ENCODE measurements at regions not wholly inside any gene's neighbourhood (a gene's known extent, or its start where the extent isn't known, plus 50 kb on each side); places are given as distances from the start of the nearest gene placed in this dataset.

- DNase-seq (ENCODE audit: low spot score): no peak
Measured at GRCh38 chr2:64829525-64829924, 159.7 kb upstream of the SLC1A4 start.

GRCh38 chr2:64831134-64831976 is 157.8 kb upstream of the SLC1A4 start:
- DNase-seq (ENCODE audit: low spot score): peak; percentile 91

- DNase-seq (ENCODE audit: low spot score): no peak
Measured at GRCh38 chr2:64831977-64832328, 157.2 kb upstream of the SLC1A4 start.

- no peak for DNase-seq (ENCODE audit: low spot score)
Measured at GRCh38 chr2:64832936-64833335, 156.3 kb upstream of the SLC1A4 start.

GRCh38 chr2:64836566-64836965 is 152.6 kb upstream of the SLC1A4 start:
- no peak for DNase-seq (ENCODE audit: low spot score)

- no peak for DNase-seq (ENCODE audit: low spot score)
Measured at GRCh38 chr2:64837116-64837731, 152.0 kb upstream of the SLC1A4 start.

- DNase-seq (ENCODE audit: low spot score): no peak
Measured at GRCh38 chr2:64837925-64838641, 151.1 kb upstream of the SLC1A4 start.

- DNase-seq (ENCODE audit: low spot score): peak; percentile 87
Measured at GRCh38 chr2:64838817-64839216, 150.4 kb upstream of the SLC1A4 start.

GRCh38 chr2:64839844-64840243 is 149.4 kb upstream of the SLC1A4 start:
- DNase-seq (ENCODE audit: low spot score): peak; percentile 25

- DNase-seq (ENCODE audit: low spot score): peak; percentile 10
Measured at GRCh38 chr2:64840426-64840881, 148.7 kb upstream of the SLC1A4 start.

GRCh38 chr2:64841461-64841860 is 147.7 kb upstream of the SLC1A4 start:
- no peak for DNase-seq (ENCODE audit: low spot score)

- DNase-seq (ENCODE audit: low spot score): no peak
Measured at GRCh38 chr2:64842030-64842429, 147.2 kb upstream of the SLC1A4 start.

GRCh38 chr2:64844087-64844486 is 145.1 kb upstream of the SLC1A4 start:
- no peak for DNase-seq (ENCODE audit: low spot score)

- DNase-seq (ENCODE audit: low spot score): no peak
Measured at GRCh38 chr2:64845273-64845905, 143.8 kb upstream of the SLC1A4 start.

GRCh38 chr2:64846177-64846576 is 143.0 kb upstream of the SLC1A4 start:
- DNase-seq (ENCODE audit: low spot score): no peak

- DNase-seq (ENCODE audit: low spot score): no peak
Measured at GRCh38 chr2:64847930-64848329, 141.3 kb upstream of the SLC1A4 start.

GRCh38 chr2:64848363-64848762 is 140.8 kb upstream of the SLC1A4 start:
- no peak for DNase-seq (ENCODE audit: low spot score)

GRCh38 chr2:64848945-64849344 is 140.3 kb upstream of the SLC1A4 start:
- DNase-seq (ENCODE audit: low spot score): no peak

- no peak for DNase-seq (ENCODE audit: low spot score)
Measured at GRCh38 chr2:64850642-64851041, 138.6 kb upstream of the SLC1A4 start.

GRCh38 chr2:64852771-64853241 is 136.4 kb upstream of the SLC1A4 start:
- no peak for DNase-seq (ENCODE audit: low spot score)

- DNase-seq (ENCODE audit: low spot score): no peak
Measured at GRCh38 chr2:64853306-64853705, 135.9 kb upstream of the SLC1A4 start.

GRCh38 chr2:64853894-64854293 is 135.3 kb upstream of the SLC1A4 start:
- DNase-seq (ENCODE audit: low spot score): no peak
